ENCODE measurements at regions not wholly inside any gene's neighbourhood (a gene's known extent, or its start where the extent isn't known, plus 50 kb on each side); places are given as distances from the start of the nearest gene placed in this dataset.

GRCh38 chr6:19664050-19664449, 173.1 kb upstream of the ID4 start:
- TF ChIP-seq POLR2AphosphoS5 (IDR thresholded peaks at IDR 0.05) (no peak), CTCF (IDR thresholded peaks at IDR 0.05) (no peak), EP300 (IDR thresholded peaks at IDR 0.05) (no peak)

Data from esophagus muscularis mucosa (tissue), 4 donors.